ENCODE measurements at regions not wholly inside any gene's neighbourhood (a gene's known extent, or its start where the extent isn't known, plus 50 kb on each side); places are given as distances from the start of the nearest gene placed in this dataset.

GRCh38 chr6:97405818-97406409, 122.9 kb upstream of the MMS22L start:
- TF ChIP-seq, protein P1, sequence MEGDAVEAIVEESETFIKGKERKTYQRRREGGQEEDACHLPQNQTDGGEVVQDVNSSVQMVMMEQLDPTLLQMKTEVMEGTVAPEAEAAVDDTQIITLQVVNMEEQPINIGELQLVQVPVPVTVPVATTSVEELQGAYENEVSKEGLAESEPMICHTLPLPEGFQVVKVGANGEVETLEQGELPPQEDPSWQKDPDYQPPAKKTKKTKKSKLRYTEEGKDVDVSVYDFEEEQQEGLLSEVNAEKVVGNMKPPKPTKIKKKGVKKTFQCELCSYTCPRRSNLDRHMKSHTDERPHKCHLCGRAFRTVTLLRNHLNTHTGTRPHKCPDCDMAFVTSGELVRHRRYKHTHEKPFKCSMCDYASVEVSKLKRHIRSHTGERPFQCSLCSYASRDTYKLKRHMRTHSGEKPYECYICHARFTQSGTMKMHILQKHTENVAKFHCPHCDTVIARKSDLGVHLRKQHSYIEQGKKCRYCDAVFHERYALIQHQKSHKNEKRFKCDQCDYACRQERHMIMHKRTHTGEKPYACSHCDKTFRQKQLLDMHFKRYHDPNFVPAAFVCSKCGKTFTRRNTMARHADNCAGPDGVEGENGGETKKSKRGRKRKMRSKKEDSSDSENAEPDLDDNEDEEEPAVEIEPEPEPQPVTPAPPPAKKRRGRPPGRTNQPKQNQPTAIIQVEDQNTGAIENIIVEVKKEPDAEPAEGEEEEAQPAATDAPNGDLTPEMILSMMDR (IDR thresholded peaks at IDR 0.05; ENCODE audit: insufficient read depth, low read length, poor library complexity, severe bottlenecking), result no peak
- no peak for TF ChIP-seq EZH2phosphoT487 (conservative IDR thresholded peaks at IDR 0.05; ENCODE audit: low read length)
